ENCODE measurements at regions not wholly inside any gene's neighbourhood (a gene's known extent, or its start where the extent isn't known, plus 50 kb on each side); places are given as distances from the start of the nearest gene placed in this dataset.

DNA sequence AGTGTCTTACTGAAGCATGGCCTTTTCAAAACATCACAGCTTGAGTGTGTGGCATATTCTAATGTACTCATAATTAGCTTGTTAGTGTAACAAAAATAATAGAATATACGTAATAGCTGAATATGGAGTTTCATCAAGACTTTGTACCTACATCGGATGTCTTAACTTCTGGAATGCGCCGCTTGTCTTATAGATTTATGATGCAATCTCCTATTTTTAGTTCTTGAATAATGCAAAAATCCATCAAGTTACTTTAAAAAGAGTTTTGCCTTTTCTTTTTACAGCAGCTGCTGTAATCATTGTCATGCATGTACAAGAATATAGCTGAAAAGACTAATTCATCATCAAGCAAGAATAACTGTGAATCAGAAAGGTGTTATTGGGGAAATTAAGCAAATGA lies 140.7 kb upstream of the SCN7A start:
- Histone ChIP-seq H3K36me3 (ENCODE audit: insufficient read depth, low read length) (no peaks in the 10 kb centered on the region), H3K9ac (ENCODE audit: low read length) (no peak overlapping the region), H3K9me3 (ENCODE audit: low read length) (no peaks in the 10 kb centered on the region), H4K20me1 (ENCODE audit: insufficient read depth) (no peaks in the 10 kb centered on the region), H3K79me2 (replicated peaks; ENCODE audit: insufficient read depth, low read length) (no peaks in the 10 kb centered on the region), H3K27ac (ENCODE audit: low read length) (no peak overlapping the region), H3F3A (ENCODE audit: insufficient read depth, low read length, poor library complexity, severe bottlenecking) (no peaks in the 10 kb centered on the region), H3K4me2 (ENCODE audit: low read length) (no peak overlapping the region), H2AFZ (ENCODE audit: low read depth, low read length) (no peak overlapping the region), H3K4me3 (ENCODE audit: low read length) (no peak overlapping the region), H3K9me2 (ENCODE audit: insufficient read depth, low read length) (no peaks in the 10 kb centered on the region), H3K27me3 (ENCODE audit: insufficient read depth, low read depth, low read length) (no peaks in the 10 kb centered on the region)
- TF ChIP-seq POLR2AphosphoS5 (IDR thresholded peaks at IDR 0.05) (no peak), EP300 (conservative IDR thresholded peaks at IDR 0.05; ENCODE audit: poor library complexity, severe bottlenecking) (no peak)

DNA sequence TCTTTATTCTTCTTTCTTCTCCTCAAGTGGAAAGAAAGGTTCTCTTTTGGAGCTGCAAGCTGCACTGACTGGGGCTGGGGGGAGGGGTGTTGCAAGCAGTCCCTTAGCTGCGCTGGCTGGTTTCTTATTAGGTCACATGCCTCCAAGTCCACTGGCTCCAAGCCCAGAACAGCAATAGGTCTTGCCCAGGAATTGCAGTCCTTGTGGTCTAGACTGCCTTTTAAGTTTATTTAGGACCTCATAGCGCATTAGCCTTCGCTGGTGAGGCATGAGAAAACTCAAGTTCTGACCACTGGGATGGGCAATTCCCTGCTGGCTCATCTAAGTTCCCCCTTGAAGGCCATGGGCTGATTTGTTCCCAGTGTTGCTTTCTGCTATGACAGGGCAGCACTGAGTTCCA lies 138.6 kb upstream of the SCN7A start:
- no peaks in the 10 kb centered on the region for H3K79me2 ChIP-seq (replicated peaks; ENCODE audit: insufficient read depth, low read length)
- H3K4me3 ChIP-seq (ENCODE audit: low read length), result no peak overlapping the region
- no peak overlapping the region for H2AFZ ChIP-seq (ENCODE audit: low read depth, low read length)
- no peaks in the 10 kb centered on the region for H3K36me3 ChIP-seq (ENCODE audit: insufficient read depth, low read length)
- H3K9me3 ChIP-seq (ENCODE audit: low read length), result no peaks in the 10 kb centered on the region
- no peak overlapping the region for H3K9ac ChIP-seq (ENCODE audit: low read length)
- H4K20me1 ChIP-seq (ENCODE audit: insufficient read depth), result no peaks in the 10 kb centered on the region
- TF ChIP-seq POLR2AphosphoS5 (IDR thresholded peaks at IDR 0.05), result no peak
- TF ChIP-seq SMC3 (conservative IDR thresholded peaks at IDR 0.05; ENCODE audit: poor library complexity), result no peak
- no peak for TF ChIP-seq EZH2 (IDR thresholded peaks at IDR 0.05; ENCODE audit: borderline replicate concordance, insufficient read depth, low read length, poor library complexity, severe bottlenecking)
- TF ChIP-seq, protein P1, sequence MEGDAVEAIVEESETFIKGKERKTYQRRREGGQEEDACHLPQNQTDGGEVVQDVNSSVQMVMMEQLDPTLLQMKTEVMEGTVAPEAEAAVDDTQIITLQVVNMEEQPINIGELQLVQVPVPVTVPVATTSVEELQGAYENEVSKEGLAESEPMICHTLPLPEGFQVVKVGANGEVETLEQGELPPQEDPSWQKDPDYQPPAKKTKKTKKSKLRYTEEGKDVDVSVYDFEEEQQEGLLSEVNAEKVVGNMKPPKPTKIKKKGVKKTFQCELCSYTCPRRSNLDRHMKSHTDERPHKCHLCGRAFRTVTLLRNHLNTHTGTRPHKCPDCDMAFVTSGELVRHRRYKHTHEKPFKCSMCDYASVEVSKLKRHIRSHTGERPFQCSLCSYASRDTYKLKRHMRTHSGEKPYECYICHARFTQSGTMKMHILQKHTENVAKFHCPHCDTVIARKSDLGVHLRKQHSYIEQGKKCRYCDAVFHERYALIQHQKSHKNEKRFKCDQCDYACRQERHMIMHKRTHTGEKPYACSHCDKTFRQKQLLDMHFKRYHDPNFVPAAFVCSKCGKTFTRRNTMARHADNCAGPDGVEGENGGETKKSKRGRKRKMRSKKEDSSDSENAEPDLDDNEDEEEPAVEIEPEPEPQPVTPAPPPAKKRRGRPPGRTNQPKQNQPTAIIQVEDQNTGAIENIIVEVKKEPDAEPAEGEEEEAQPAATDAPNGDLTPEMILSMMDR (IDR thresholded peaks at IDR 0.05; ENCODE audit: poor library complexity, severe bottlenecking), result no peak
- no peak for TF ChIP-seq EP300 (conservative IDR thresholded peaks at IDR 0.05; ENCODE audit: poor library complexity, severe bottlenecking)
- no peak for TF ChIP-seq TAF1 (IDR thresholded peaks at IDR 0.05; ENCODE audit: low read depth)
- no peak for TF ChIP-seq MXI1 (conservative IDR thresholded peaks at IDR 0.05; ENCODE audit: poor library complexity, severe bottlenecking)
- no peak for TF ChIP-seq REST (IDR thresholded peaks at IDR 0.05; ENCODE audit: borderline replicate concordance)
- TF ChIP-seq RAD21 (conservative IDR thresholded peaks at IDR 0.05), result no peak
- no peaks in the 10 kb centered on the region for H3F3A ChIP-seq (ENCODE audit: insufficient read depth, low read length, poor library complexity, severe bottlenecking)
- H3K27me3 ChIP-seq (ENCODE audit: insufficient read depth, low read depth, low read length), result no peaks in the 10 kb centered on the region
- H3K9me2 ChIP-seq (ENCODE audit: insufficient read depth, low read length), result no peaks in the 10 kb centered on the region
- no peak overlapping the region for H3K27ac ChIP-seq (ENCODE audit: low read length)
- no peak overlapping the region for H3K4me2 ChIP-seq (ENCODE audit: low read length)
